ENCODE measurements at regions not wholly inside any gene's neighbourhood (a gene's known extent, or its start where the extent isn't known, plus 50 kb on each side); places are given as distances from the start of the nearest gene placed in this dataset.

DNA sequence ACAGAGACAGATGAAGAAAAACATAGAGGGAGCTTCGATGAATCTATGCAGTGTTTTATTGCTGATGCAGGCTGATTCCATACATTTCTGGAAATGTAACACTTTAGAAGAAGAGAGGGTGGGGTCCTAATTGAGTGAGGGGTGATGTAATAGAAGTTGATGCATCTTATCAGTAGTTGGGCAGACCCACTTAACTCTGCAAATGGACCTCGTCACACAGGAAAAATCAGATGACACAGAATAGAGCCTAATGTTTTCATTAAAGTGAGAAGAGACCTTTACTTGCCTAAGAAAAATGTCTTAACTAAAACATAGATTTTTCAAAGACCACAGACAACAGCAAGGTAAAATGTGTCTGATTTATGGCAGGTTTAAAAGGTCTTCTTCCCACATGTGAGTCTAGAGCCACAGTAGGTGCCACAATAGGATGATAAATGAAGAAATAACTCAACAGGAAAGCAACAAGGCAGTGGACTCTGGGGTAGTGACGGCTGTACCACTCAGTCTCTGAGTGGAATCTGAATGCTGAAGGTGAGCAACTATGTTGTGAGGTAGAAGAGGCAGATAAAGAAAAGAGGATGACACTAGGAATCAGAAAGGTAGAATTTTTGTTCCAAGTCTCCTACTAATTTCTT lies 414.7 kb upstream of the PIK3C3 start:
- no peak for DNase-seq (ENCODE audit: low spot score)

DNA sequence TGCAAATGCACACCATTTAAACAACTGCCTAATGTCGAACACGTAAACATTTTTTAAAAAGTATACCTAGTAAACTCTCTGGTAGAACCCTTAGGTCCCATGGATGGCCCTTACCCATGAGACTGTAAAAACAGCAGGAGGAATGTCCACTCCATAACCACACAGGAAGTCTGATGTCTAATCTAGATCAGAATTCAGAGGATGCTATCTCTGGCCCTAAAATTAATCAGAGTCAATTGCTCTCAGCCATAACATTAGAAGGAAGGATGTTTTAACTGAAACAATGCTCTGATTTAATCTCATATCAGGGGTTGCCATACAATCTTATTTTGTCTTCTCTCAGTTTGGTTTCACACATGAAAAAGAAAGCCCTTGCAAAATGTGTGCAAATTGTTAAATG lies 416.3 kb upstream of the PIK3C3 start:
- DNase-seq (ENCODE audit: low spot score) = no peak

DNA sequence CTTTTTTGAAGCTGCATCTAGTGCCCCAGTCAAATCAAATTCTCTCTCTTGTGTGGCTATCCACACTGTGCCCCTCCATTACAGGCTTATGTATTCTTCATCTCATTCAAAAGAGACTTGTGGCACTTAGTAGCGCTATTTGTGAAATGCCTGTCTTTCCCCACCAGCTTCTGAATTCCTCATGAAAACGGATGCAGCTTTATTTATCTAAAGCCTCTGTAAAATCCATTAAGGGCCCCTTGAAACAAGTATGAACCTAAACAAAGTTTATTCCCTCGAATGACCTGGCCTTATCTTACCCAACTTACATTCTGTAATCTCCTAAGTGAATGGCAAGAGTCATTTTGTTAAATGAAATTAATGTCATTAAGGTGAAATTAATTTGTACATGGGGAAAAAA lies 417.4 kb upstream of the PIK3C3 start:
- DNase-seq (ENCODE audit: low spot score) = no peak

DNA sequence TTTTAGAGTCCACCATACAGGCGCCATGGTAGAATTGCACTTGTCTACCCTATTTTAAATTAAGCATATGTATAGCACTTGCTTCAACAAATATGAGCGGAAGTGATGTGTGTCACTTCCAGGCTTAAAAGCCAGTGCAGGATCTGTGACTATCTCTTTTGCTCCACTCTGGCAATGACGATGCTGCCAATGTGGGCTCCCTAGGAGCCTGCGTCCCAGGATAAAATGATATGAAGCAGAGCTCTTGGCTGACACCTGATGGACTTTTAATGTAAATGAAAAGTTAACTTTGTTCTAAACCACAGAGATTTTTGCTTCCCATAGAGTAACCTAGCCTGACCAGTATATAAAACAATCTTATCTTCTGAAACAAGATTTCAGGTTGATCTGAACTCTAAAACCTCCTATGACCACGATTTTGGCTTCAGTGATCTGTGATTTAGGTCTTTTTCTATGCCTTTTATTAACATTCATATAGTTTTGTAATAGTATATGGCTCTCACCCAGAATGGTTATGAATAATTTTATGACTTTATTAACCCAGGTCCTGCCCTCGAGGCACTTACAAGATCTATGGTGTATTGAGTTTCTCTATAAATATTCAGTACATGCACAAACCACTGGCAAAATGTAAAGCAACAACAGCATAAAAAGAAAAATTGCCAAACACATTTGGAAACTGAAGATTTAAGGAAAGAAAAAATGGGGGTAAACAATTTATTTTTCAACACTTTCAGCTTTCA lies 422.5 kb upstream of the PIK3C3 start:
- DNase-seq (ENCODE audit: low spot score) = no peak

DNA sequence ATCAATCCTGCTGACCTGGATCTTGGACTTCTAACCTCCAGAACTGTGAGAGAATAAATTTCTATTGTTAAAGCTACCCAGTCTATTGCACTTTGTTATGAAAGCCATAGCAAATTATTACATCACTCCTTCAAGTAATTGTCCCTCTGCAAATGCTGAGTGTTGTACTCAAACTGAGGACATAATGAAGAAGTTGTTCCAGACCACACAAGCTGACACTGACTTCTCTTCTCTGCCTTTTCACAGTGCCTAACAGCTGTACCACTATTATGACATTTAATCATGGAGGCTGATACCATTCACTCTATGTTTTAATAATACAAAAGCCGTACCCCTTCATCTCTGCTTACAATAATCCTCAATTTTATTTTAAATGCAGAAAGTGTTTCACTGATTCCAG lies 424.1 kb upstream of the PIK3C3 start:
- DNase-seq (ENCODE audit: low spot score) = no peak

DNA sequence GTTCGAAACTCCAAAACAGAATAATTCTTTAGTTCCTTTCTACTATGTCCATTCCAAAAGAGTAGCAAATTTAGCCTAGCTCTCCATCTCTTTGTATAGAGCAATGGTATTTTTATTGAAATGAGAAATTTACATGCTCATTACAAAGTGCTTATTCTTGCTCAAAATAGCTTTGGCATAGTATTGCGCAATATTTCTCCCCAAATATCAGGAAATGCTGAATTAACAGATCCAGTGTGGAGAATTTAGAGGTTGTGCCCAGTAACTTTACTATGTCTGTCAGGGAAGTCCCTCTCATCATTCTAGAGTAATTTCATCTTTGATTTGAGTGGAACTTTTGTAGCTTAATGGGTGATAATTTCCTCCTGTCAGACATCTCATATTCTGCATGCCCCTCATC lies 425.9 kb upstream of the PIK3C3 start:
- DNase-seq (ENCODE audit: low spot score) = no peak

DNA sequence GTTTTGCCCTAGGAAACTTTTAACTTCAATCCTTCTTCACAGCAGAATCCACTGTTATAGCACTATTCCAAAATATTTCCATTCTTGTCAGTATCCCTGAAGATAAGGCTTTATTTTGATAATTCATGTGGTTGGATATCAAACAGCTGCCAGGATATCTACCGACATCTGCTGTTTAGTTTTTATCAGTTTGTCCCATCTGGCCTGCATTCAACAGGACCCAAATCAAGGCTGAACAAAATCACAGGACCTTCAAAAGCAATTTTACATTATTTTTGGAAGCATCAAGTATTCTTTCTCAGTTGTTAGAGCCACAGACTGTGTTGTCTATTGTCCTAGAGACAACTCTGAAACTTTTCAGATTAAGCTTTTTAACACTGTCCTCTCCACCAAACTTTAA lies 429.0 kb upstream of the PIK3C3 start:
- no peak for DNase-seq (ENCODE audit: low spot score)

DNA sequence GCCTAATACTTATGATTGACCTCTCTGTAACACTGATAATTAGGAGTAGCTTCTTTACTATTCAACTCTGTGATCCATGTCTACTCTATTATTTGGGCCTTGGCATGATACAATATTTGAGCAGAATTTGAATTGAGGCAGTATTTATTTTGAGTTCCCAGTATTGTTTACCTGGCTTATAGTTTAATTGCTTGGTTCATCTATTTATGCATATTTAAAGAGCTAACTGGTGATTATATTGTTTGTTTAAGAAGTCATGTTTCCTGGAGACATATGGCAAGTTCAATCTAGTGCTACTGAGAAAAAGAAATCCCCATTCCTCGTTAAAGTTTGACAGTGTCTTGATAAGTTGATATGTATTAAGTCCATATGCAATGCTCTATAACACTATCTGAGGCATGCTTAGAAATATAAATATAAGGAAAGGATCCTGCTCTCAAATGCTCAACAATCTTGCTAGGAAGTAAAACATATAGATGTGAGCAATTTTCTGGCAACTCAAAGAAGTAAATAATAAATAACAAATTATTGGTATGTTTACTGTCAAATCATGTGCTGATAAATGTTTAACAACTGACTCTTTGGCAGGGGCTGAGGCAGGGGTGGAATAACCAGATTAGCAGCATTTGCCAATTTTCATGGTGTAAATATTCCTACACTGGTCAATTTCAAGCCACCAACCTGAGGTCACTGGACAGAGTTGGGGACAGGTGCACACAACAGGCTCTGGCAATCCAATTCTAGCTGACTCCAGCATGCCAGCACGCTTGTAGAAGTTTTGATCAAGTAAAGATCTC lies 430.2 kb upstream of the PIK3C3 start:
- DNase-seq (ENCODE audit: low spot score) = no peak

DNA sequence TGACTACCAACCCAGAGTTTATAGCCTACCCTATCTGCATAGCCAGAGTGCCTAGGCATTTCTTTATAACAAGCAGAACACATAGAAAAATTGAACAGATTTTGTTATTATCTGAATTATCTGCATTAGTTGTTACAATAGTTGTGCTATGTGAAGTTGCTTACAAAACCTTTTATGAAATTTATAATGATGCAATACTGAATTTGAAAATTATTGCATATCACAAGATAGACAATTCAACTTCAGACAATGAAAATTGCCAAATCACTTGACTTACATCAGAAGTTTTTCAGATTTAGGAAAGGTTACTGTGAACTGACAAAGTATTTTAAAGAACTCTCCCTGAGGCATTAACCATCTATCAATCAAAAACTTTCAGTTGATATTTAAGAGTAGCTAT lies 437.9 kb upstream of the PIK3C3 start:
- DNase-seq (ENCODE audit: low spot score) = no peak

DNA sequence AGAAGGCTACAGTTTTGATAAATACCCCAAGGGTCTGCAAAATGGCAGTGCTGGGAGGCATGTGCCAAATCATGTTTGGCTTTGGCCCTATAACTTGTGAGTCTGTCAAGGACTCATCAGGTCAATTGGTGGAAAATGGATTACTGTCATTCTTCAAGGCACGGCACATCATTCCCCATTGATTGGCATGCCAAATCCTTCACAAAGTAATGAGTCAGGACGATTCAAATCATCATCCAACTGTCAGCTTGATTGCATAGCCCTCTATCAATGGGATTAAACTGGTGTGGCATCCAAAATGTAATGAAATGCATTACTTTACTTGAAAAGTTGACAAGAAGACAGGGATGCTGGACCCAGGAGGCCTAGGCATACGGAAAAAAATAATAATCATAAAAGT lies 441.6 kb upstream of the PIK3C3 start:
- DNase-seq (ENCODE audit: low spot score) = no peak

DNA sequence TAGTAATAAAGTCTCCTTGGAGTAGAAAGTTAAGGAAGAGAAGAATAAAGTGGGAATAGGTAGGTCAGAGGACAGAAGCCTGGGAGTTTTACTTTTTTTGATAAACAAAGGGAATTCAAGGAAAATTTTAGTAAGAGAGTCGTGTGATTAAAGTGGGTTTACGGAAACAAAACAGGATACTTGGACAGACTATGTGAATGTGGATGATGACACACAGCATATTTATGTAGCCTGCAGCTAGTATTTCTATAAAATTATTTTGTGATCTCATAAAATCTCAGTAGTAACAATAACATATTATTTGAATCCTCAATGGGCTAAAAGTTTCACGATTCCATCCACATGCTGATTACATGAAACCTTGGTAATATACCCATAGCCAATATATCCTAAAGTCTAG lies 450.7 kb upstream of the PIK3C3 start:
- DNase-seq (ENCODE audit: low spot score) = no peak

DNA sequence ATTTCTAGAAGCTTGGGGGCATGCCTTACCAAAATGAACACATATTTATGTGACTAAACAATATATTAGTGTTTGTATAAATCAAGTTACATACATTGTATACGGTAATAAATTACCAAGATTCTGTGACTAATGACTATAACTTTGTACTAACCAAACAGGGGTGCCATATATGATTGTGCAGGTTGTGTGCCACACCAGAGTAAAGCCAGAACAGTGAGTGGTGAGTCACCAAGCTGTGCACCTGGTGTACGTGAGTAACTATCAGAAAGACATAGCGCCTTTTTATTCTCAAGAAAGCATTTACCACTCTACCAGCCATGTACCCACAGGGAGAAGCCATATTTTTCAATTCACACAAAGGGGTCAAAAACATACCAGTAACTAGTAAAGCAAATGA lies 453.2 kb upstream of the PIK3C3 start:
- no peak for DNase-seq (ENCODE audit: low spot score)

DNA sequence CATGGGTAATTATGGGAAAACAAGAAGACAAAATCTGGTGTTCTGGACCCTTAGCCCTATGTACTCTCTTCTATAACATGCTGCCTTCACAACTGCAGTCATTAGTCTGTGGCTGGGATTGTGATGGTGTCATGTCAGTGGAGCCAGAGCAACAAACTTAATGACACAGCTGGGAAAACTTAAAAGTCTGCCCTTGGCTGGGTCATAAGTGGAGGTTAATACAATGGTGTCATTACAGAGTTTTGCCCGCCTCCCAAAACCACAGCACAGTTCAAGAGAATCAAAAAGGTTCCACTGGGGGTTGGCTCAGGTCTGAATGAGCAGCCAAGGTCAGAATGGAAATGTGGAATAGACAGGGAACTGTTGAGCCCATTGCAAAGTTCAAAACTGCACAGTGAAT lies 455.7 kb upstream of the PIK3C3 start:
- DNase-seq (ENCODE audit: low spot score) = no peak

DNA sequence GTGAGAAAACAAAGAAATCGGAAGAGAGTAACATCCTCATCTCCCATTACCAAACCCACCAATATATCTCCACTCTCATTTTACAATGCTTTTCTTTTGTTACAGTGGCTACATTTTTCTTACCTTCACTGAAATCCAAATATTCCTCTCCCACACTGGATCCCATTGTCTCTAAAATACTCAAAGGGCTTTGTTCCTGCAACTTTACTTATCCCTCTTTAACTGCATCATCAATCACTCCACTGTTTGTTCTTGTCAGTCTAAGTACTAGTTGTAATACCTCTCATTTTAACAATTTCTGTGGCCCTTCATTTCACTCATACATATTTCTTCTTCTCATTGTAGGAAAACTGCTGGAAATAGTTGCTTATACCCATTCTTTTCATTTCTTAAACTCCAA lies 464.2 kb upstream of the PIK3C3 start:
- no peak for DNase-seq (ENCODE audit: low spot score)

DNA sequence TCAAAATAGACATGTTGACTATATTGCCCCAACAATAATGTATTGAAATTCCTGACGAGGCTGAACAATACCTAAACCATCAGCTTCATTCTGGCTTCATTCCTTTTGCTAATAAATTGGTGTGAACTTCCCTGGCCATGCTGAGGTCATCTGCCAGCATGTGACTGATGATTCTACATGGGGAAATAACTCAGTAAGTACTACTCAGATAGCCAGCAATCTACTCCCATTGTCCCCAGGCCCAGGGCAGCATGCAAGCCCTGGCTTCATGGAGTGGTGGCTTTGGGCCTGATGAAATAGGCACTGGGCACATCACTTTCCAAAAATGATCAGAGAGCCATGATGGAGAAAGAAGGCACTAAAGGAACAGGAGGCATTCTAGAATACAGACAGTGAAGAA lies 468.5 kb upstream of the PIK3C3 start:
- no peak for DNase-seq (ENCODE audit: low spot score)

DNA sequence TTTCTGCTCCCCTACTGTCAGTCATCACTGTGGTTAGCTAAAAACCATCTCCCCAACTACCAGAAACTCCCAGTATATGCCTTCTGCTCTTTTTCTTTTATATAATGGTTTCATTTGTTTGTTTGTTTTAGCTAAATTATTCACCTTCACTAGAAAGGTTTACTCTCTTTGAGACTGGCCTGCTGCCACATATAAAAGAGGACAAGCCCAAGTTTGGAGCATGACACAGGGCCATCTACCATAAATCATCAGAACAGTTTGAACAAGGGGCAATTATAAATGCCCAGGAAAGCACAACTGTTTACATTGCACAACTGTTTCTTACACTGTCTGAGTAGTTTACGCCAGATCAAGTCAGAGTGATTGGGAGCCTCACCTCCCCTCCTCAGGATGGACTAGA lies 471.0 kb upstream of the PIK3C3 start:
- no peak for DNase-seq (ENCODE audit: low spot score)

DNA sequence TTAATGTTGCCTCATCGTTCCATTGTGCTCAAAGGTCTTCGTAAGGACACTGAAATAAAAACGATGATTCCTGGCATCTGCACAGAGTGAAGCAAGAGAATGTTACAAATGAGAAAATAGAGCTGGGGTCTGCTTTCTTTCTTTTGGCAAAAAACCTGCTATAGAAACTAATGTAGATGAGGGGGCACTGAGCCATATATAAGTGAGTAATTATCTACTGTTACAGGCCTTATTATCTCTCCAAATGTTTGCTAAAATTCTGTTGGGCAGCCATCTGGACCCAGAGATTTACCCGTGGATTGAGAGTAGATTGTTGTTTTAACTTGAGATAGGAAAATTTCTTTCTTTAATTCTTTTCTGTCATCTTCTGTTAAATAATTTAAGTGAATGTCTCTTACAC lies 472.5 kb upstream of the PIK3C3 start:
- no peak for DNase-seq (ENCODE audit: low spot score)

DNA sequence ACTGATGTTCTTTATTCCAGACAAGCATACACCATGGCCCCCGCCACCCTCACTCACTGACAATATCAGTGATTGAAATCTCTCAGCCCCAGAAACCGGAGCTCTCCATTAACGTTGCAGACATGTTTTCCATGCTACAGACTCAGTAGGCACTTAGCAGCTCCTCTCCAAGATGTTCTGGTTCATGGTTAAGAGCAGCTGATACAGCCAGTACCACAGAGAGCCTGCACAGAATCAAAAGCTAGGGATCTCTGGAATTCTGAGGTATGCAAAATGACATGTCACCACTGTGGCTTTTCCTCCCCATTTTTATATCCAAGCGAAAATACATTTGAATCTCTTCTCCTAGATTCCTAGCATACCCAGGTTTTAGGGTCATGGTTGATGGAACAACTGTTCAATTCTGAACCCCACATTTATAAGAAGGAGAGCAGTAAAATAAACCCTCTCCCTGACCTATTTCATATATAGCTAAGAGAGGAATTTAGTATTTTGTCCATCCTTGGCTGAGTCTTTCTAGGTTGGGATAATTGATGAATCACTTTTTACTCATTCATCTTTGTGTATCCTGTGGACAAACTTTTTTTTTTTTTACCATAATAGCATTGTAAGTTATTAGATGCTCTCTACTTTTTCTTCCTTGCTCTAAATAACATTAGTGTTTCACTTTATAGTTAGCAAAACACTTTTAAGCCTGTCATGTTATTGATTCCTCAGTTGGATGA lies 488.4 kb upstream of the PIK3C3 start:
- no peak for DNase-seq (ENCODE audit: low spot score)

DNA sequence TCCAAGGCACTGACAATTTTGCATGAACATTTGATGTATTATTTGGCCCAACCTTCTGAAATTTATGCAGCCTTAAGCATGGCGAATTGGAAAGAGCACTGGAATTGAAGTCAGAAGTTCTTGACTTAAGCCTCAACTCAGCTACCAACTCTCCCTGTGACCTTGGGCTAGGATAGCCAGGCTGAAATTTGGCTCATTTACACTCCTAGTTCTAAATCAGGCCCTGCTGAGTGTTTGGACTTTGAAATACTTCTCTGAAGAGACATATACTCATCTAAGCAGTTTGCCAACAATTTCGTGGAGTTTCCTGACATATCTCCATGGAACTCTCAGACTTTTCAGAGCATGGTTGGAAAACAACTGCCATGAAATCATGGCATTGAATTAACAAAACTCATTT lies 489.6 kb upstream of the PIK3C3 start:
- no peak for DNase-seq (ENCODE audit: low spot score)

DNA sequence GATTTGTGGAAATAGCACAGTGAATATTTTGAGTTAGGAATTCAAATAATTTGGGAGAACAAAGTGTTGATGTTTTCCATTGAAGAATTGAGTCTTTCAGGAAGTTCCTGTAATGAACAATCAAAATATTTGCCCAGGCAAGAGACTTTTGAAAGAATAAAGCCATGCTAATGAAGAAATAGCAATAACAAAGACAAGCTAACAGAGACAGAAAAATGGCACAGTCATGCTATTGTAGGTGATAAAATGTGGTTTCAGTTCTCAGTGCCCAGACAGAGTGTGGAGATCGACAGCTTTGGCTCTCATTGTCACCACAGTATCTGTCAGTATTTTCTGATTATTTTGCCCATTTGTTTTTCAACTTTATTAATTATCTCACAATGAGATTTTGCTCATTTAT lies 490.8 kb upstream of the PIK3C3 start:
- DNase-seq (ENCODE audit: low spot score) = no peak

DNA sequence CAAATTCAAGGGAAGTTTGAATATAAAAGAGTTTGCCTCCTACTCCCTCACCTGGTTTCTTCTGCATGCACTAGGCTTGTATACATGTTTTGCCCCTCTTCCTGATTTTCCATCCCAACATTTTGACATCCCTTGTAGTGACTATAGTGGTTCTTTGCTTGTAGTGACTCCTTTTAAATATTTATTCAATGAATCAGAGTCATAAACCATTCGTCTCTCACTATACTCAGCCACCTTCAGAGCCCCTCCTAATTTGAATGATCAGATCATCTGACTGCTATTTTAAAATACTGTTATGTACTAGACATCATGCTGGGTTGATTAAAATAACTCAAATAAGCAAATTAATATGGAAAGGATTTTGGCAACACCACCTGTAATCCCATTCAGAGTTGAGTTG lies 492.1 kb upstream of the PIK3C3 start:
- no peak for DNase-seq (ENCODE audit: low spot score)

DNA sequence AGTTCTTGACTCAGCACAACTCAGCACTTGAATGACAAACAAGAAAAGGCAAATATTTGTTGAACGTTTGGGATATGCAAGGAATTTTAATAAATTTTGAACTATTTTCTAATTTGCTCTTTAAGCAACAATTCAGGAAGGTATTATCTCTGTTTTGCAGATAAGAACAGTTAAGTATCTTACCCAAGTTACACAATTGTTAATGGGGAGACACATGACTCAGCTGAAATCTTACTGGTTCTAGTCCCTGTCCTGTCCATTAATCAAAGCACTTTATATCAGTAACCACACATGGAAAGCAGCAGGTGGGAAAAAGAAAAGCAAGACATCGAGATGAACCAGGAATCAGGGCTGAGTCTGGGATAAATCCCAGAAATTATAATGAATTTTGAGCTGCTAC lies 493.9 kb upstream of the PIK3C3 start:
- no peak for DNase-seq (ENCODE audit: low spot score)

DNA sequence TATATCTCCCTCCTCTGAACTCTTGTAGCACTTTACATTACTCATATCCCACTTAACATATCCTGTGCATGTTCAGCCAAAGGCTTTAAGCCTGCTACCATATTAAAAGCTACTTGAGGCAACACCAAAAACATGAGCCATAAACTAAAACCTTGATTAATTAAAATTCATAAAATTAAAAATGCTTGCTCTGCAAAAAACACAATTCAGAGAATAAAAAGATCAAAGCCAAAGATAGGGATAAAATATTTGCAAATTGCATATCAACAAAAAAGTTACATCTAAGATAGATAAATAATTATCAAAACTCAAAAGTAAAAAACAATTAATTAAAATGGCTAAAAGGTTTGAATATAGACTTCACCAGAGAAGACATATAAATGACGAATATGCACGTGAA lies 495.4 kb upstream of the PIK3C3 start:
- no peak for DNase-seq (ENCODE audit: low spot score)

All from CD4-positive, alpha-beta T cell treated with Interleukin-15 for 4 hours (primary cell).